GM19193 (cell line): ENCODE measurements at regions not wholly inside any gene's neighbourhood (a gene's known extent, or its start where the extent isn't known, plus 50 kb on each side); places are given as distances from the start of the nearest gene placed in this dataset.

Source experiments
- POLR2A ChIP-seq: IDR thresholded peaks from 4 replicates; pipeline ENCODE4 v1.6.1; 2011; ENCODE audit not compliant: insufficient read depth, insufficient read length; ENCODE audit errors: extremely low read depth

DNA sequence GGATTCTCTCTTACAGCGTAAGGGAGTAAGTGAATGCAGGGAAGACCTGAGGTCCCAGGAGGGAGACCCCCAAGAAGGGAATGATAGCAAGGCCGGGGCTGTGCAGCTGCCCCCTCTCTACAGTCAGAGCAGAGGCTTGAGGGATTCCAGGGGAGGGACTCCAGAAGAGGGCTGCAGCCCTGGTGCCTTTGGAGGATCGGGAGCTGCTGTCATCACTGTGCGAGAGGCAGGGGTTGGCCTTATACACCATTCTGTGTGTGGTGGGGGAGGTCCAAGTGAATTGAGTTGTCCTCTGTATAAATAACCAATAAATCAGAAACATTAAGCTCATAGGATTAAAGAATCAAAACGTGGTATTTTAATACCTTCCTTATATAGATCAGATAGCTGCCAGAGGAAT is 114.9 kb downstream of the GLI2 start:
- no peak for TF ChIP-seq POLR2A

DNA sequence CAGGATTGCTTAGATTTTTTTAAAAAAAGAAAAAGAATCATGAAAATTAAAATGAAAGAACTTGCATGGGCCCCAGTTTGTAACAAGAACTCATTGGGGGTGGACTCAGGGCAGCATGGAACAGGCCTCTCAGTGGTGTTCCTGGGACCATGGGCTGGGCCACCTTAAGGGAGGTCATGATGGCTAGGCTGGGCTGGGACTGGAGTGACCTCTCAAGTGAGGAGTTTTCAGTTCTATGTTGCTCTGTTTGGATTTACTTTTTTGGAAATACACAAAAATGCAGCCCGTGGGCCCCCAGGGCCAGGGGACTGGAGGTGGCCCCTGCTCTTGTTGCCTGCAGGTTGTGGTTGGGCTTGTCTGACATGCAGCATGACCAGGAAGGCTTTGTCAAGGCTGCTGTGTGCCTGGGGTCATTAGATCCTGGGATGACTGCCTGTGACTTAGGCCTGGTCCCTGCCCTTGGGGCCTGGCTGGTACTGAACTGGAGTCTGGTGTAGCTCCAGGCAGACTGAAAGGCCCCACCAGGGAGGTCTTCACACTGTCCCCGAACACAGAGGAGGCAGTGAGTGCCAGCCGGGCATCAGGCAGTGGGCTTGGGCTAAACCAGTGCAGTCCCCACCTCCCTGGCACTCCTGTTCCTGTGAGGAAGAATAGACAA is 115.6 kb downstream of the GLI2 start:
- no peak for TF ChIP-seq POLR2A

GRCh38 chr2:120852200-120852815 is 116.6 kb downstream of the GLI2 start:
- TF ChIP-seq POLR2A = no peak

DNA sequence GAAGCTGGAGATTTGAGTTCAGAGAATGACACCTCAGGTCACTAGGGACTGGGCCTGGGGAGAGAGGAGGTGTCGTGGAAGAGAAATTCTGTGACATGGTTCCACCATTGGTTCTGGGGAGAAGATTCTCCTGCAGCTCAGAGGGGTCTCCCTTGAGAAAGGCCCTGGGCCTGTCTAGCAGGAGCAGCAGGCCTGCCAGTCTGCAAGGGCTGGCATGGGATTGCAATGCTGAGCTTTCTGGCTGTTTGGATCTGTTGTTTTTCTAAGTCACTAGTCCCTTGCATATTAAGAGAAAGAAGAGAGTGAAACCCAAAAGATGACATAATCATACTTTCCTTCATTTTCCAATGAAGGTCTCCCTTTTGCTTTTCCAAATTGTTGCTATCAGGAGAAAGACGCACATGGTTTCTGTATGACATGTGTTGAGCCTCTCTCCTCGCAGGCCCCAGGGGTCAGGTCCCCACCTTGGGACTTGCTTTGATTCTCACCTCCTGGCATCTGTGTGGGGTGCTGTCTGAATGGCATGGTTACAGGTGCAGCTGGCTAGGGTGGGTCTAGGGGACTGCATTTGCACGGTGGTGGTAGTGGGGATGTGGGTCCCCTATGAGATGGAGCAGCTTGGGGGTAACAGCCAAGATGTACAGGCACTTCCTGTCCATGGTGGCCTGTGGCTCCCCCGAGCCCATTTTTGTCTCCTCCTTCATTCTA is 117.8 kb downstream of the GLI2 start:
- no peak for TF ChIP-seq POLR2A

DNA sequence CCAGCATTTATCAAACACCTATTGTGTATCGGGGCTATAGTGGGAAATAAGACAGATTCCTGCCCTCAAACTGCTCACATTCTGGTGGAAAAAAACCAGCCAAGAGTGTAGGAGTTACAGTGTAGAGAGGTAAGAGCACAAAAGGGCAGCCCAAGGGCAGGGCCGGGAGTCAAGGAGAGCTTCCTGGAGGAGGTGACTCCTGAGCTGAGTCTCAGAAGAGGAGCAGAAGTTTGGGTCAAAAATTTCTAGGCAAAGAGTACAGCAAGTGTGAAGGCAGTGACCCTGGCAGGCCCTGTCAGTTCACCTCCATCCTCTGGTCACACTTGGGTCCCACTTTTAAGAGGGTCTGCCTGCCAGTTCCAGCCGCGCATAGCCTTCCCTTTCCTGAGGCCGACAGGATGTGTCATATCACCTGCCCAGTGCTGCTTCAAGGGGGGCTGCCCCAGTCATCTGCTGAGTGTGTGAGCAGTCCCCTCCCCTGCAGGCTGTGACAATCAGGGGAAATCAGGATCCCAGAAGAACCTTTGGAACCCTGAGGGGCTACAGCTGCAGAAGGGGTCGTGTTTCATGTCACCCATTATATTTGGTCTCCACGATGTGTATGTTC is 118.4 kb downstream of the GLI2 start:
- no peak for TF ChIP-seq POLR2A

DNA sequence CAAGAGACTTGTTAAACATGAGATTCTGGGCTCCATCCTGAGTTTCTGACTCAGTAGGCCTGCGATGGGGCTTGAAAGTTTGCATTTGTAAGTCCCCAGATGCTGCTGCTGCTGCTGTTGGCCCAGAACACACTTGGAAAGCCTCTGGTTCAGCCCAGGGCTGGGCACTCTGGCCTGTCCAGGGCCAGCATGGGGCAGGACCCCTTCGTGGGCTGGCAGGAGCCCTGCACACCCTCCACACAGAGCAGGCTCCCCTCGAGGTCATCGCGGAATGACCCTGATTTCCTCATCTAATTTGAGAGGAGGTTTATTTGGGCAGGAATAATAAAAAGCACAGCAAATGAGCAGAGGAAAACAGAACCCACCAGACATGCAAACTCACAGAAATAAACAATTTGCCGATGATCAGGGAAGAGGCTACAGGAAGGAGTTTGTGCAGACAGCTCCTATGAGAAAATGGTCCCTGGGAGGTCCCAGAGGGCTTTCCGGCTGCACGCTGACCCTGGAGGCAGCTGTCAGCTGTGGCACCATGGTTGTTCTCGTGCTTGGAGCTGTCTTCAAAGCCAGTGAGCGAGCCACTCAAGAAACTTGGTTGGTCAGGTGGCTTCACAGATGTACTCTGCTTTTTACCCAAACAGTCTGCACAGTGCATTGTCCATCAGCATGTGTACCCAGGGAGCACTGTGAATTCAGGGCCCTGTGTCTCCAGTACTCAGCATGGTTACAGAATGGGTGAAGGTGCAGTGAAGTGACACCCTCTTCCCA is 119.3 kb downstream of the GLI2 start:
- TF ChIP-seq POLR2A = no peak

GRCh38 chr2:120855855-120856405 is 120.3 kb downstream of the GLI2 start:
- TF ChIP-seq POLR2A = no peak

- no peak for TF ChIP-seq POLR2A
These were observed 120.8 kb downstream of the GLI2 start for GRCh38 chr2:120856421-120856862.

- no peak for TF ChIP-seq POLR2A
These were observed 121.8 kb downstream of the GLI2 start for GRCh38 chr2:120857422-120857821.

DNA sequence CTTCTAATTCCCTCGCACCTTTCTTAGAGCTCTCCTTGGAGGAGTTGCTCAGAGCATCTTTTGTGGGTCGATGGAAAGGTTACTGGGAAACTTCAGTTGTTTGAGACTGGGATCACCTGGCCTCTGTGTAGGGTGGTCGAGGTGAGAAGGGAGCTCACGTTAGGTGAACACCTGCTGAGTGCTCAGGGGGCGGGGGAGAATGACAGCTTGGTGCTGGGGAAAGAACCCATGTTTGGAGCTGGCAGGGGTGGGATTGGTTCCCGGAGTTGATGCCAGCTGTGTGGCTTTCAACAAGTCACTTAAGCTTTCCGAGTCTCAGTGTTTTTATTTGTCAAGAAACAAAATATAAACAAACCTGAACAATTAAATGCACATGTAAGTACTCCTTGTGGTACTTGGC is 122.3 kb downstream of the GLI2 start:
- TF ChIP-seq POLR2A = no peak

GRCh38 chr2:120858361-120859106 is 122.9 kb downstream of the GLI2 start:
- TF ChIP-seq POLR2A = no peak

GRCh38 chr2:120859128-120859527 is 123.5 kb downstream of the GLI2 start:
- no peak for TF ChIP-seq POLR2A

DNA sequence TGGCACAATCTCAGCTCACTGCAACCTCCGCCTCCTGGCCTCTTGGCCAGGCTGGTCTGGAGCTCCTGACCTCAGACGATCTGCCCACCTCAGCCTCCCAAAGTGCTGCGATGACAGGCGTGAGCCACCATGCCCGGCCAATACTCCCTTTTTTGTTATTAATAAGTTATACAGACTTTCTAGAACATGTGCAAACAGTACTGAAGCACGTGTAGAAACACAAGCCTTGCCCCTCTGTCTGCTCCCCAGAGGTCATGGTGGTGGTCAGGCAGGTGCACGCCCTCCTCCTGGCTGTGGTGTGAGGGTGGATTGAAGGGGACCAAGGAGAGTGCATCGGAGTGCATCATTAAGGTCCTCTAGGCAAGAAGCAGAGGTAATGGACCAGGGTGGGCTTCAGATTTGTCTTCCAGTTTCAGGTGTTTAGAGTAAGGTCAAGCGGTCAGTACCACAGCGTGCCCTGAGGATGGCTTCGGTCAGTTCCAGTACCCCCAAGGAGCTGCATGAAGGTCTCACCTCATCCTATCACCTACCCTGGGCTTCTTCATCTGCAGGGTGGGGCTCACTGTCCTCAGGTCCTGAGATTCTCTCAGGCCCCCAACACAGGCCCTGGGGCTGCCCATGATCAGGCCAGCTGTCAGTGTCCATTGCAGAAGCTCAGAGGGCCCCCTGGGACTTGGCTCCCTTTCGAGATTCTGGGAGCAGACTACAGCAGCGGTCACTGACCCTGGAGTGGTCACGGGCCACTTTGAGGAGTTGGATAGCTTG is 124.3 kb downstream of the GLI2 start:
- no peak for TF ChIP-seq POLR2A
